ENCODE measurements at regions not wholly inside any gene's neighbourhood (a gene's known extent, or its start where the extent isn't known, plus 50 kb on each side); places are given as distances from the start of the nearest gene placed in this dataset.

GRCh38 chr1:98211271-98211845 lies 290.5 kb upstream of the DPYD start:
- TF ChIP-seq CTCF (IDR thresholded peaks at IDR 0.05): no peak
- TF ChIP-seq POLR2A (IDR thresholded peaks at IDR 0.05): no peak
